ENCODE measurements at regions not wholly inside any gene's neighbourhood (a gene's known extent, or its start where the extent isn't known, plus 50 kb on each side); places are given as distances from the start of the nearest gene placed in this dataset.

- H3K4me1 ChIP-seq (ENCODE audit: control insufficient read depth in 4 of 4, insufficient read depth in 4 of 4, low read length in 3 of 4), result no peaks in the 10 kb centered on the region
- H3K9me3 ChIP-seq (ENCODE audit: control insufficient read depth in 4 of 4, low read length in 3 of 4), result no peaks in the 10 kb centered on the region
- H3K27ac ChIP-seq (ENCODE audit: low read depth in 1 of 2, low read length in 2 of 2), result no peak overlapping the region
- DNase-seq (ENCODE audit: low spot score), result peak; percentile 60
- H3K36me3 ChIP-seq (ENCODE audit: control insufficient read depth in 4 of 4, insufficient read depth in 3 of 4, low read depth in 1 of 4, low read length in 3 of 4), result no peaks in the 10 kb centered on the region
- TF ChIP-seq RXRA (IDR thresholded peaks at IDR 0.05), result peak in 1 of 2 donors; percentile 15
- peak; percentile 95 to 98 for TF ChIP-seq RAD21 (IDR thresholded peaks at IDR 0.05)
- TF ChIP-seq TAF1 (conservative IDR thresholded peaks at IDR 0.05), result no peak
- peak; percentile 80 for TF ChIP-seq CTCF (IDR thresholded peaks at IDR 0.05; ENCODE audit: low read depth, low read length, missing input control)
- no peak overlapping the region for H3K4me3 ChIP-seq (ENCODE audit: low read depth in 1 of 3, low read length in 3 of 3)
- H3K9ac ChIP-seq (ENCODE audit: low read depth in 1 of 2, low read length in 2 of 2), result no peak overlapping the region
- under 1% methylated on average over 4 of the region's 4 CpGs for WGBS
- no peaks in the 10 kb centered on the region for H3K27me3 ChIP-seq (ENCODE audit: control insufficient read depth in 4 of 4, insufficient read depth in 4 of 4, low read length in 3 of 4)
Observed at GRCh38 chr15:47196048-47196447, 521.3 kb upstream of the SEMA6D start.

DNA sequence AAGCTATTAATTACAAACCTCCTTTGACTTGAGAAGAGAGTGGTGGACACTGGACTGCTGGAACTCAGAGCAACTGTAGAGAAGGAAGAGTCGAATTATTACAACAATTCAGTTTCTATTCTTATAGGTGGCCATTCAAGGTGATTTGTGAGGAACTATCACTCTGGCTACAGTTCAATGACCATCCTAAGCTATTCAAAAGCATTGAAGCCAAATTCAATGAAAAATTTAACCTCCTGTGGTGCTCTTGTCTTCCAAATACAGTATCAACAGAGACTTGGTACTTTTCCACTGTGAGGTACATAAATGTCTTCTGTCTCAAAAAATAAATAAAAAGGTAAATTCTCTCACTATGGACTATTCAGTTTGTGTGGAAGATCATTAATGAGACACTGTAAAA, 513.3 kb upstream of the SEMA6D start:
- Histone ChIP-seq H3K9ac (ENCODE audit: low read depth in 1 of 2, low read length in 2 of 2) (no peak overlapping the region), H3K4me3 (ENCODE audit: low read depth in 1 of 3, low read length in 3 of 3) (no peak overlapping the region), H3K36me3 (ENCODE audit: control insufficient read depth in 4 of 4, insufficient read depth in 3 of 4, low read depth in 1 of 4, low read length in 3 of 4) (no peaks in the 10 kb centered on the region), H3K9me3 (ENCODE audit: control insufficient read depth in 4 of 4, low read length in 3 of 4) (no peaks in the 10 kb centered on the region), H3K27ac (ENCODE audit: low read depth in 1 of 2, low read length in 2 of 2) (no peak overlapping the region), H3K27me3 (ENCODE audit: control insufficient read depth in 4 of 4, insufficient read depth in 4 of 4, low read length in 3 of 4) (no peaks in the 10 kb centered on the region), H3K4me1 (ENCODE audit: control insufficient read depth in 4 of 4, insufficient read depth in 4 of 4, low read length in 3 of 4) (no peaks in the 10 kb centered on the region)
- no peak for TF ChIP-seq YY1 (IDR thresholded peaks at IDR 0.05)
- no peak for TF ChIP-seq RAD21 (IDR thresholded peaks at IDR 0.05)
- TF ChIP-seq HNF4A (conservative IDR thresholded peaks at IDR 0.05), result no peak
- TF ChIP-seq ZBTB33 (IDR thresholded peaks at IDR 0.05), result no peak
- TF ChIP-seq TAF1 (conservative IDR thresholded peaks at IDR 0.05), result no peak
- TF ChIP-seq NR2F2 (IDR thresholded peaks at IDR 0.05), result no peak
- TF ChIP-seq CTCF (IDR thresholded peaks at IDR 0.05; ENCODE audit: low read depth, low read length, missing input control), result no peak
- TF ChIP-seq FOXA2 (IDR thresholded peaks at IDR 0.05), result no peak
- TF ChIP-seq GABPA (IDR thresholded peaks at IDR 0.05 in 1 of 2, conservative IDR thresholded peaks at IDR 0.05 in 1 of 2), result no peak
- TF ChIP-seq FOXA1 (IDR thresholded peaks at IDR 0.05), result no peak
- no peak for TF ChIP-seq REST (IDR thresholded peaks at IDR 0.05)
- no peak for TF ChIP-seq SP1 (IDR thresholded peaks at IDR 0.05)
- TF ChIP-seq JUND (IDR thresholded peaks at IDR 0.05), result no peak
- no peak for TF ChIP-seq EGR1 (IDR thresholded peaks at IDR 0.05; ENCODE audit: low read depth in 2 of 2)
- no peak for TF ChIP-seq HNF4G (IDR thresholded peaks at IDR 0.05)
- TF ChIP-seq MAX (IDR thresholded peaks at IDR 0.05), result no peak
- no peak for TF ChIP-seq RXRA (IDR thresholded peaks at IDR 0.05)
- DNase-seq (ENCODE audit: low spot score), result no peak
- WGBS, result 81% methylated on average over 1 of the region's 1 CpG
